HG03442 (cell line): ENCODE measurements at regions not wholly inside any gene's neighbourhood (a gene's known extent, or its start where the extent isn't known, plus 50 kb on each side); places are given as distances from the start of the nearest gene placed in this dataset.

Experiments
- ATAC-seq: cut with Tn5 transposase; IDR thresholded peaks from one replicate; pipeline ENCODE4 v1.9.1; 2021; ENCODE audit warnings: mild to moderate bottlenecking, moderate library complexity; ENCODE audit not compliant: unreplicated experiment

DNA sequence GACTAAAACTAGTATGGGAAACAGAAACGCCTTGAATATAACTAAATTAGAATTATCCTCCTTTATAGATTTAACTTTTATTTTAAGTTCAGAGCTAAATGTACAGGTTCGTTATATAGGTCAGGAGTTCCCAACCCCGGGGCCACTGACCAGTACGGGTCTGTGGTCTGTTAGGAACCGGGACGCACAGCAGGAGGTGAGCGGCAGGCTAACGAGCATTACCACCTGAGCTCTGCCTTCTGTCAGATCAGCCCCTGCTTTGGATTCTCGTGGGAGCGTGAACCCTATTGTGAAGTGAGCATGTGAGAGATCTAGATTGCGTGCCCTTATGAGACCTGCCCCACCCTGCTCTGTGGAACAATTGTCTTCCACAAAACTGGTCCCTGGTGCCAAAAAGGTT lies 51.0 kb downstream of the FAT4 start:
- ATAC-seq: no peak

DNA sequence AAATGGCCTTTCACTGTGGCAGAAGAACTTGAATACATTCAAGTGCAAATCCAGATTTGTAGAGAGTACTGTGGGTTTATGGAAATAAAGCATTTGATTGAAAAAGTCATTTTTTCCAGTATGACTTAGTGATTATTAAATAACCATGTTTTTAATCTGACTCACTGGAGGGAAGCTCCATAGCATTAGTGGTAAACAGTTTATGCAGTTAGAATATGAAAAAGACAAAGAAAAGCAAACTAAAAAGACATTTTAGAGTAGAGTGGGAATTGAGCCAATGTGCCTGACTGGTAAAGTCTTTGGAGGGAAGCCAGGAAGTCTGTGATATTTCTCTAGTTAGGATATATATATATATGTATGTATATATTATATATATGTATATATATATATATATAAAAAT lies 53.4 kb downstream of the FAT4 start:
- no peak for ATAC-seq

DNA sequence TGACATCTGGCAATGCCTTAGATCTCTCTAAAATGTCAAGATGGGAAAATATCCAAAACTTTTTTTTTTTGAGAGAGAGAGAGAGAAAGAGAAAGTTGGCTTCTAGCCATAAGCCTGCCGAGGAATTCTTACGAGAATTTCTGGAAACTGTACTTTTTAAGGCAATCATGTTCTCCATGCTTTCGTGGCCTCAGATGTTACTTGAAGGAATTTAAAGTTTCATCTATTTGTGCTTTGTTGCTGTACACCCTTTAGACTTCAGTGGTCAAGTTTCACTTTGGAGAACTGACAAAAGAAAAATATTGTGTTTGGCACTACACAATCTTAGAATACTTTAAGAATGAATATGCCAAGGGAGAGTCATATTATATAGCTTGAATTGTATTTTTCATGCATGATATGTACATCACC lies 53.9 kb downstream of the FAT4 start:
- no peak for ATAC-seq

DNA sequence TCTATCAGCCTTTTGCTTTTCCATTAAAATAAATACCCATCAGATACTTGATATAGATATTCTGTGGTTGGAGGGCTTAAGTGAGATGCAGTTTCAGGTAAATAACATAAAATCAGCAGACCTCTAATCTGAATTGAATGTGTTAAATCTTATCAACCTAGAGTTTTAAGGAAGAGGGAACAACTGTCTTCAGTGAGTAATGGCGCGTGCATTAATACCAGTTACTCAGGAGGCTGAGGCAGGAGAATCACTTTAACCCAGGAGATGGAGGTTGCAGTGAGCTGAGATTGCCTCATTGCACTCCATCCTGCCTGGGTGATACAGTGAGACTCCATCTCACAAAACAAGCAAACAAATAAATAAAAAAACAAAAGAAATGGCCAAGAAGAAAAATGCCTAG lies 54.3 kb downstream of the FAT4 start:
- ATAC-seq: no peak

DNA sequence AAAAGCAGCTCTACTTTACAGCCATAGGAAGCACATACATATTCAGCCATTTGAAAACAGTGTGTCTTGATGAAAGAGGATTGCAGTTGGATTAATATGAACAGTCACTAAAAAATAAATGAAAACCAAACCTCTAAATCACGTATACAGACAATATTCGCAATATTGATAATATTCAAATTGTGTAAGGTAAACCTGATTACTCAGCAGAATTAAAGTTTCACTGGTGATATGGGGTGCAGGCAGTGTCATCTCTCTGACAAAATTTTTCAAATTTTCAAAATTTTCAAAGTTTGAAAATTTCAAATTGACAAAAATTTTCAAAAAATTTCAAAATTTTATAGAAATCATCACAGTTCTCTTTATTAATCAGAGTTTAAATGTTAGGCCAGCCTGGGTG lies 55.7 kb downstream of the FAT4 start:
- ATAC-seq: no peak

DNA sequence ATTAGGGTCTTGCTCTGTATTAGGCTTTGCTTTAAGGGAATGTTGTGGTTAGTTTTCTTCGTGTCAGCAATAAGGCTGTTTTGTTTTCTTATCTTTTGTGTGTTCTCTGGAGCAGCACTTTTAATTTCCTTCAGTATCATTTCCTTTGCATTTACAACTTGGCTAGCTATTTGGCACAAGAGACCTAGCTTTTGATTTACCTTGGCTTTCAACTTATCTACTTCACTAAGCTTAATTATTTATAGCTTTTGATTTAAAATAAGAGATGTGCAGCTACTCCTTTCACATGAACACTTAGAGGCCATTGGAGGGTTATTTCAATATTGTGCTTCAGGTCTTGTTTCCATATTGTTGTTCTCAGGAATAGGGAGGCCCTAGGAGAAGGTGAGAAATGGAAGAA lies 68.2 kb downstream of the FAT4 start:
- ATAC-seq: no peak

DNA sequence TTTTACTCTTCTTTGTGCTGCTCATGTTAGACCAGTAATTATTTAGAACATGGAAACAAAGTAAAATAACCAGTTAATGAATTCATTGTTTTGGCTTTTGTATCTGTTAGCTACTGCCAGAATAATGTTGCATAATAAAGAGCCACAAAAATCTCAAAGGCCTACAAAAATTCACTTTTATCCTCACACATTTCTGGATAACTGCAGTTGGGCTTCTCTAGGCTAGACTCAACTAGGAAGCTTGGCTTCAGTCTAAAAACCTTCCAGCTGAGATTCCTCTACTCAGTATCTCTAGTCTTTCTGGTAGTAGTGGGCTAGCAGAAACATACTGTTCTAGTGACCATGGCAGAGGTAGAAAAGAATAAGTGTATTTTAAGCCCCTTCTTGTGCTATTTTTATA lies 73.0 kb downstream of the FAT4 start:
- no peak for ATAC-seq

DNA sequence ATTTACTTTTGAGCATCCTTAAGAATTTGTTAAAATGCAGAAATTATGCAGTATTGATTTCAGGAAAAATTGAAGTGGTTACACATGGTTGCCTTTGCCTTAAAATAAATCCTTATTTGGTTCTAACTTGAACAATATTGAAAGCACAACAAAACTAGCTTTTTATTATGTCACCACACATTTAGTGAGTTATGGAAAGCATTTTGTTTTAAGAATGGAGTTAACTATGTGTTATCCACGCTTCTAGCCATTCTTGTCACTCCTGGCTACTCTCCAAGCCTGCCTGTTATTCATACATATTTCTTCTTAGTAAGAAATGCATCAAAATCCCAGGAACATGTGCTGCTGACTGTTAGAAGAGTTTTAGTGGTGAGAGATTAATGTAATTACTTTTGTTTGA lies 73.9 kb downstream of the FAT4 start:
- ATAC-seq: no peak

DNA sequence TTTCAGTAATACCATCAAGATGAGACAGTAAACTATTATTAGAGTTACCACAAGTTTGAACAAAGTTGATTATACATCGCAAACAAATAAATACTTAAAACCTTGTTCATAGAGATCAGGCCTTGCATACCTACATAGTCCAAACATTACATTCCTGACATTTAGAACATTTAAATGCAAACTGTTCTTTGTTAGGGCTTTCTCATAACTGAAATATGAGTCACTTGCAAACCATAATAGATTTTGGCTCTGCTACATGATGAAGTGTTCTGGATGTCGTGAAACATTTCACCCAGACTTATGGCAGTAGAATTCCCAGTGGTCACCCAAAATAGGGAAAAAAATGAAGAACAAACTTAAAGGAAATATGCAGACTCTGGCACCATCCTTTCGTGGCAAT lies 75.0 kb downstream of the FAT4 start:
- ATAC-seq: no peak

DNA sequence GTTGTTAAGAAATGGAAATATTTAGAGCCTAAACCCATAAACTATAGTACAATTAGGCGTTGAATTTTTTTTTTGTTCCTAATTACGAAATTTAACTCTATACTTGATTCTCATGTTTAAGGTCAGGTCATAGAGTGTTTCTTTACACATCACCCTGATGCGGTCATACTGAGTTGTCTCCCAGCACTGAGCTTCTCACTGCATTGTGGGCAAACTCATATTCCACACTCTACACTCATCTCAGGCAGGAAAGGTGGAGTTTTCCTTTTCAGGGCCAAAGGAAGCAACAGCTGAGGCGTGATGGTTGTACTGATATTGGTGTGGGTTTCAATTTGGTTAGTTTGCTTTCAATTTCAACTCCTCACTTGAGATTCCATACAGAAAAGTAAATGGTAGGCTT lies 75.4 kb downstream of the FAT4 start:
- no peak for ATAC-seq

DNA sequence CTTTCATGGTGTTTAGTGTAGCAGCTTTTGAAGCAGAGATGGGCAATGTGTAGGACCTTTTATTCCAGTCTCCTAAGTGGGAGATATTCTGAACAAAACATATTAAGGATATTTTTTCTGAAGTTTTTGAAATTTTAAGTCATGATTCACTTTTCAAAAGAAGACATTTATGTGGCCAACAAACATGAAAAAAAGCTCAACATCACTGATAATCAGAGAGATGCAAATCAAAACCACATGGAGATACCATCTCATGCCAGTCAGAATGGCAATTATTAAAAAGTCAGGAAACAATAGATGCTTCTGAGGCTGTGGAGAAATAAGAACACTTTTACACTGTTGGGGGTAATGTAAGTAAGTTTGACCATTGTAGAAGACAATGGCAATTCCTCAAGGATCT lies 76.0 kb downstream of the FAT4 start:
- no peak for ATAC-seq

DNA sequence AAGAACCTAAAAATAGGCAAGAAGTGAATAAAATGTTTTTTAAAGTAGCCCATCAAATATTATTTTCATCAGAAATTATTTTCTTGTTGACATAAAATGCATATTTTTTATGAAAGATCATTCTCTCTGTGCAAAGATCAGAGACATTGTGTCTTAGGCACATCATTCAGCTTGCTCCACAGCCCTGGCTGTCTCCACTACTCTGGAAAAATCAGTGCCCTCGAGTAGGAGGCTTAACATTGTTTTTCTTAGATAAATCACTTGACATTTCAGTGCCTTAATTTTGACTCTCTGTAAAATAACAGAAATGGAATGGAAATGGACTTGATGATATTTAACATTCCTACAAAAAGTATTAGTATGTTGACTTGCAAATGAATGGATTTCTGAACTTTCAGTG lies 77.9 kb downstream of the FAT4 start:
- no peak for ATAC-seq

DNA sequence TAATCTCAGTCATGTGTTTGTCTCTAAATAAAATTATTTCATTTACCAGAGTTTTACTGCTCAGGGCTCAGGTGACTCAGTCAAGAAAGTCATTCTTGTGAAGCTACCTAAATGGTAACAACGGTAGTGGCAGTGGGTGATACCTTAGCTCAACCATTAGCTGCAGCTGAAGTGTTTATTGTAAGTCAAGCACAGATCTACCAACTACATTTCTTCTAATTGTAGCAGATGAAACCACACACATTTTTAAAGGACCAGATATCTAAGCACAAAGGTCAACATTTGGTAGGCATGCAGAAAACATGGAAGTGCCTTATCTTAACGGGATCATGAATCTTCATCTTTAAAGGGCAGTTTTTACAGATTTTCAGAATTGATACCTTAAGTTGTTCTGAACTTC lies 79.1 kb downstream of the FAT4 start:
- no peak for ATAC-seq

DNA sequence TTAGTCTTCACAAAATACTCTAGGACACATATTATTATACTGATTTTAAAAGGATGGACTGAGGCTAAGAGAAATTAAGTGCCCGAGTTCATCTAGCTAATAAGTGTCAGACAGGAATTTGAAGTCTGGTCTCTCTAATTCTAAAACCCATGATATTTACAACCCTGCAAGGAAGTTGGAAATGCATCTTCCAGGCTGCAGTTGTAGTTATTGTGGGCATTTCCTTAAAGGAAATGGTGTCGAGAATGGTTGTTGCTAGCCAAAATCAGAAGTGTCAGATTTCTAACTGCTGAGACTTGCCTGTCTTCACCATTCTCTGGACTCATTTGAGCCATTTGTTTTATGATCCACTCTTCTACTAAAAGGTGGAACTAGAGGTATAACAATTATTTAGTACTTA lies 82.5 kb downstream of the FAT4 start:
- ATAC-seq: no peak

DNA sequence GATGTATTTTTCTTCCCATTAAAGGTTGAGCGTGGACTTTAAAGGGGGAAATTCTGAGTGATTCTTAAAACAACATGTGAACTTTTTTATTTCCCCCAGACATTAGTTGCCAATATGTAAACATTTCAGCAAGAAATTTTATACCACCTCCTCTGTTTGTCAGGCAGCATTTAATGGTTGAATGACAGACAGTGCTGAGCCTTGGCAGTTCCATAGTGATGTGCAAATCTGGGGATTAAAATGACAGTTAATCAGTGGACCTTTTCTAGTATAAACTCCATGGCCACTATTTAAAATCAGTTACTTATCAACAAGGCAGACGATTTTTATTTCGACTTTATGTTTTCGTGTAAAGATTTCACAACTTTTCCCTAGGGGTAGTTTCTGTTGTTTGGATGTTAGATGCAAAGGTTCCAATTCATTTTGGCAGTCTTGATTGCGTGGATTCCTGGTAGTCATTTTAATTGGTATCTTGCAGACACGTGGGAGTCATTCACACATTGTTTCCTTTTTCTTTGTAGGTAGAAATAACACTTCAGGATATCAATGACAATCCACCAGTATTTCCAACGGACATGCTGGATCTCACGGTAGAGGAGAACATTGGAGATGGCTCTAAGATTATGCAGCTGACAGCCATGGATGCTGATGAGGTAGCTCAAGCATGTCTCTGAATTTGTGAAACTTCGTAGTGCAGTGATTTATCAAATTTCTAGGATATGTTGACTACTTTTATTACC lies 83.7 kb downstream of the FAT4 start:
- ATAC-seq: no peak

DNA sequence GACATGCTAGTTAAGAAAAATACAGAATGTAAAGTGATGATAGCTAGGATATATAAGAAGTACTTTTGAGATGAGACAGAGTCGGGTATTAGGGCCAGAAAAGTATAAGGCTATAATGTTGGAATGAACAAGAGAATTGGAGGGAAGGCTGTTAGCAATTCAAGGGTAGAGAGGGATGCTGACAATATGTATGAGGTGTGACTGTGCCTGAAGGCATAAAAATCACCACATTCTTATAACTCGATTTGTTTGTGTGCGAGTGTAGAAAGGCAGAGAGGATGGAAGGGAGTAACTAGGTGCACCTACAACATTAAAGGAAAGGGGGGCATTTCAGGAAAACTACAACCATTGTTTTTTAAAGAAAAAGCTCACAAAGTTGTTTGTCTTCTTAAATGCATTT lies 86.0 kb downstream of the FAT4 start:
- ATAC-seq: no peak

DNA sequence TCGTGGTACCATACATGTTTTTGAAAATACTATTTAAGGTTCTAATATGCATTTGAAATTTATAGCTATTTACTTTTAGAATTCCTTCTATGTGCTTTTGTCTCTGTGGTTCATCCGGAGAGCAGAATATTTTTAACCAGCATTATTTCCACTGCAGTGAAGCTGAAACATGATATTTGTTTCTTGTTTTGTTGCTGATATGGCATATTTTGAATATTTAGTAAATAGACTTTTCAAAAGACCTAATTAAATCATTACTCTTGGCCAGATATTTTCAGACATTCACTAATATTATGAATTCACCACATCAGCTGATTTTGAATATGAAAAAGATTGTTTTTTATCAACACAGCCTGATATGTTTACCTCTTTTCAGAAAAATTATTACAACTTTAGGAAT lies 87.0 kb downstream of the FAT4 start:
- ATAC-seq: no peak

DNA sequence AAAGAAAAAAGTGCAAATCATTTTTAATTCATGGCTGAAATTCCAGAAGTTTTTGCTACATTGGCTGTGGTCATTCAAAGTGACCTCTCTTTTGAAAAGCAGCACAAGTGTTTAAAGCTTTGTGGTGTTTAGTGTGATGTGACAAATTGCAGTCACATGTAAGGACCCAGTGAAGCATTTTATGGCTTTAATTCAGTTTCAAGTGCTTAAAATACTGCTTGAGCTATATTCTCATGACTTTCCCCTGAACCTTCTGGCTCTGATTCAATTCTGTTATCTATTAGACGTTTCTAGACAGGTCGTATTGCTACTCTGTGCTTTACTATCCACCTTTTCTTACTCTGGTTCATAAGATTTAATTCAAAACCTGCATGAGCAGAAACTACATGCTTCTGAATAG lies 105.8 kb downstream of the FAT4 start:
- no peak for ATAC-seq

DNA sequence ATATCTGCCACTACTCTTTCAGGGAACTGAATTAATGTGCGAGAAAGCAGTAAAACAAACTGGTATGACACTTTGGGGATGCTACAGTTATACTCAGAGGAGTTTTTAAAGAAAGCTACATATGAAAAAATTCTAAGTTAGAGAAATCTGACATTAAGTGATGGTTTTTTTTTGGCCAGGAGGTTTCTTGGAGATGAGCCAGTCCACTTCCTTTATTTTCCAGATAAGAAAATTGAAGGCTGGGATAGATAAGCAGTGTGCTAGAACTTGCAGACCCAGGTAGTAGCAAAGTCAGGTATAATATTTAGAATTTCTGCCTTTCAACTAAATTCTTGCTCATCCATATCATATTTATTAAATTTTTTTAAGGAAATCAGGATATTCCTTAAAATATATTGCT lies 106.8 kb downstream of the FAT4 start:
- no peak for ATAC-seq

DNA sequence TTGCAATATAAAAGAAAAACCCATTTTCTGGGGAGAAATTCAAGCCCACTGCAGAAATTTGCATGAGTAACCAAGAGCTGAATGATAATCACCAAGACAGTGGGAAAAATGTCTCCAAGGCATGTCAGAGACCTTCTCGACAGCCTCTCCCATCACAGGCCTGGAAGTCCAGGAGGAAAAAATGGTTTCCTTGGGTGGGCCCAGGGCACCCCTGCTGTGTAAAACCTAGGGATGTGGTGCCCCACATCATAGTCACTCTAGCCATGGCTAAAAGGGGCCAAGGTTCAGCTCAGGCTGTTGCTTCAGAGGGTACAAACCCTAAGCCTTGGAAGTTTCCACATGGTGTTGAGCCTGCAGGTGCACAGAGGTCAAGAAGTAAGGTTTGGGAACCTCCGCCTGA lies 108.4 kb downstream of the FAT4 start:
- no peak for ATAC-seq

DNA sequence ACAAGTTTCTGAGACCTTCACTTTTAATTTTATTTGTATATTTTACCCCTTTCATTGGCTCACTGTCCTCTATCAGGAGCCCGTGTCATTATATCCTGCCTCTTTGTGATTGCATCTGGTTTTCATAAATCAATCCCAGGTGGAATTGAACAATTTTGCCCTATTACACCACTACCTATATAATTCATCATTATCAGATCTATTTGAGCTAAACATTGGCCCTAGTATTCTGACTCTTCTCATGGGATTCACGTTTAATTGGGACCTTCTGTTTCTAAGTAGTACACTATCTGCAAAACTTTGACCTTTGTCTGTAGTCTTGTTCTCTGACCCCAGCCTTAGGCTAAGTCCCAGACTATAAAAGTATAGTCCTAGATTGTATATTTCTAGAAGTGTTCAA lies 114.1 kb downstream of the FAT4 start:
- ATAC-seq: no peak

DNA sequence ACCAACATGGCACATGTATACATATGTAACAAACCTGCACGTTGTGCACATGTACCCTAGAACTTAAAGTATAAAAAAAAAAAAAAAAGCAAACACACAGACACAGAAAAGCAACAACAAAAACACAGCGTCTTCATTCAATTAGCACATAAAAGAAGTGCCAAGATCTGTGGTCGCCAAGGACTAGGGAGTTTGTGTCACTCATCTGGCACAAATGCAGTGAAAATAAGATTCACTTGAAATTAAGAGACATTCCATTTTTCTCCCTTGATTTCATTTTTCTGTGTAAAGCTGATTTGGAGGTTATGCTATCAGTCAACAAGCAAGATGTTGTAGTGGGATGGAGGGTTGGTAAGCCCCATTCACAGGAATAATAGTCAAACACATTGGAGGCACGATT lies 115.3 kb downstream of the FAT4 start:
- no peak for ATAC-seq

DNA sequence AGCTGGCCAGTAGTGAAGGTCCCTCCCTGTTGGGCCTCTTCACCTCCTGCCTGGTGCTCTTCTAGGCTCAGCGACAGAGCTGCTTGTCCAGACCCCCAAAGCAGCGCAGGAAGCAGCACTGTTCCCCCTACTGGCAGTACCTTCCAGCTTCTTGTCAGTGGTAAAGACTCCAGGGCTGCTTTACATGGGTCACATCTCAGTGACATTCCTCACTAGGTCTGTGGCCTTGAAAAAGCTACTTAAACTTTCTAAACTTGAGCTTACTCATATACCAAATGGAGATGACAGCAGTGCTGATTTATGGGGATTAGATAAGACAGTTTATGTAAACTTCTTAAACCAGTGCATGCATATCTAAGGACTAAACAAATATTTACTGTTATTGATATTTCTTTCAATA lies 117.3 kb downstream of the FAT4 start:
- no peak for ATAC-seq

DNA sequence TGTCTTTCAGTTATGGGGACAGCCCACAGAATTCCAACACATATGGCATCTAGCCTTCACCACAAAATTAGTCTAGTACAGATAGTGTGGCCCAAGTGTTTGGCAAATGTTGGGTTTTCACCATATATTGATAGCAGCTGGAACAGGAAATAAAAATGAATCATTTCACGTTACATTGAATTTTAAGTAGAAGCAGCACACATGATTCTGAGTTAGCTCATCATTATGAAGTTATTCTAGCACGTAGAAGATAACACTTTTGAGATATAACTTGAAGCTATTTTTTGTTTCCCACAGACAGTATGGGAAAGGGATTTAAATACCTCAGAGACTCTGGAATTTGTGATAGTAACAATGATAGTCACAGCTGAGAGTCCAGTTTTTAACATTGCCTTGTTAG lies 118.7 kb downstream of the FAT4 start:
- ATAC-seq: no peak
